GM12874 (cell line): ENCODE measurements at regions not wholly inside any gene's neighbourhood (a gene's known extent, or its start where the extent isn't known, plus 50 kb on each side); places are given as distances from the start of the nearest gene placed in this dataset.

Experiments
- CTCF ChIP-seq: IDR thresholded peaks from 2 replicates; pipeline ENCODE4 v1.5.1; 2011; ENCODE audit warnings: low read depth, mild to moderate bottlenecking, control low read depth, low read length, moderate library complexity; ENCODE audit not compliant: insufficient read depth

- no peak for TF ChIP-seq CTCF
Measured at GRCh38 chr1:55287723-55288122, 72.6 kb upstream of the USP24 start.

GRCh38 chr1:55286856-55287602 lies 71.9 kb upstream of the USP24 start:
- no peak for TF ChIP-seq CTCF

GRCh38 chr1:55285834-55286233 lies 70.7 kb upstream of the USP24 start:
- TF ChIP-seq CTCF, result no peak

- TF ChIP-seq CTCF, result peak; percentile 46; the same call in 1 of the 2 replicates
Measured at GRCh38 chr1:55284856-55285255, 69.7 kb upstream of the USP24 start.

GRCh38 chr1:55282058-55282457 lies 66.9 kb upstream of the USP24 start:
- no peak for TF ChIP-seq CTCF

GRCh38 chr1:55280731-55281130 lies 65.6 kb upstream of the USP24 start:
- TF ChIP-seq CTCF, result no peak

GRCh38 chr1:55279627-55280026 lies 64.5 kb upstream of the USP24 start:
- no peak for TF ChIP-seq CTCF

- TF ChIP-seq CTCF, result no peak
Measured at GRCh38 chr1:55278378-55278777, 63.2 kb upstream of the USP24 start.
